Prostate gland (tissue), 2 donors: ENCODE measurements at regions not wholly inside any gene's neighbourhood (a gene's known extent, or its start where the extent isn't known, plus 50 kb on each side); places are given as distances from the start of the nearest gene placed in this dataset.

Experiments
- DNase-seq: peaks from one replicate; pipeline ENCODE4 v3.0.0-alpha.2; 2019; ENCODE audit warnings: low spot score
- H3K27ac ChIP-seq, 2 donors: fragments of 200-600 bp; sonication (generic); 2 replicates each; pipeline ENCODE4 v1.5.1; 2017 to 2019
- H3K27me3 ChIP-seq: fragments of 200-600 bp; sonication (generic); replicated peaks from 2 replicates; pipeline ENCODE4 v1.5.1; 2019; ENCODE audit not compliant: insufficient read depth
- H3K36me3 ChIP-seq, 2 donors: fragments of 200-600 bp; sonication (generic); 1 replicate in 1 of 2; 2 replicates in 1 of 2; pipeline versions ENCODE4 v1.5.1 to v1.8.1; 2017 to 2019
- H3K4me1 ChIP-seq: fragments of 200-600 bp; sonication (generic); replicated peaks from 2 replicates; pipeline ENCODE4 v1.5.1; 2019
- H3K4me3 ChIP-seq, 2 donors: fragments of 200-600 bp; sonication (generic); 2 replicates each; pipeline ENCODE4 v1.5.1; 2017 to 2019
- H3K9me3 ChIP-seq: fragments of 200-600 bp; sonication (generic); 2 replicates; pipeline ENCODE4 v1.5.1; 2017
- CTCF ChIP-seq, 4 experiments: fragments of 200-600 bp in 2 of 4; fragments of 450-650 bp in 2 of 4; sonication (generic) in 2 of 4; IDR thresholded peaks; 1 replicate in 3 of 4; 2 replicates in 1 of 4; pipeline ENCODE4 v1.5.1; 2016 to 2019; ENCODE audit warnings: antibody characterized with exemption in 4 of 4, mild to moderate bottlenecking in 2 of 4, moderate library complexity in 2 of 4
- POLR2A ChIP-seq: fragments of 450-650 bp; IDR thresholded peaks from one replicate; pipeline ENCODE4 v1.6.1; 2016; ENCODE audit warnings: antibody characterized with exemption, mild to moderate bottlenecking
- POLR2AphosphoS5 ChIP-seq: sonication (generic); formaldehyde crosslinking; IDR thresholded peaks from one replicate; pipeline ENCODE4 v1.6.1; 2017; ENCODE audit warnings: antibody characterized with exemption
- WGBS: methylation state at CpG from one replicate; pipeline ENCODE4 v1.1.5; 2018; 5-methylcytosine and 5-hydroxymethylcytosine counted together
- intact Hi-C: fragments of 100-400 bp; cut with DNase I; formaldehyde crosslinking; loops from one replicate; pipeline ENCODE4 v1.14.2; 2022

GRCh38 chr11:70859180-70859579 lies 393.2 kb downstream of the SHANK2 start:
- H3K4me3 ChIP-seq, result no peak overlapping the region
- no peaks in the 10 kb centered on the region for H3K27me3 ChIP-seq
- H3K9me3 ChIP-seq, result no peaks in the 10 kb centered on the region
- H3K27ac ChIP-seq, result no peak overlapping the region
- TF ChIP-seq POLR2A (no peak), CTCF (IDR thresholded peaks at IDR 0.05) (no peak), POLR2AphosphoS5 (no peak)
- no peaks in the 10 kb centered on the region for H3K4me1 ChIP-seq
- DNase-seq, result no peak
- intact Hi-C loops, result no loop called here
- WGBS, result 96% methylated on average over 4 of the region's 4 CpGs
- H3K36me3 ChIP-seq, result no peaks in the 10 kb centered on the region

- Histone ChIP-seq H3K9me3 (no peaks in the 10 kb centered on the region), H3K27me3 (no peaks in the 10 kb centered on the region), H3K4me1 (no peaks in the 10 kb centered on the region), H3K4me3 (no peak overlapping the region), H3K27ac (no peak overlapping the region), H3K36me3 (no peaks in the 10 kb centered on the region)
- no peak for TF ChIP-seq POLR2A
- no peak for DNase-seq
- intact Hi-C loops, result no loop called here
- 65% methylated on average over 7 of the region's 7 CpGs for WGBS
Observed at GRCh38 chr11:70860888-70861287, 391.5 kb downstream of the SHANK2 start.

GRCh38 chr11:70861559-70861958 lies 390.8 kb downstream of the SHANK2 start:
- Histone ChIP-seq H3K27me3 (no peaks in the 10 kb centered on the region), H3K27ac (no peak overlapping the region), H3K4me1 (no peaks in the 10 kb centered on the region), H3K9me3 (no peaks in the 10 kb centered on the region), H3K4me3 (no peak overlapping the region), H3K36me3 (no peaks in the 10 kb centered on the region)
- no peak for DNase-seq
- WGBS, result 62% methylated on average over 2 of the region's 2 CpGs
- no peak for TF ChIP-seq POLR2A
- intact Hi-C loops, result no loop called here

- no peaks in the 10 kb centered on the region for H3K27me3 ChIP-seq
- intact Hi-C loops, result no loop called here
- H3K4me3 ChIP-seq, result no peak overlapping the region
- no peak for DNase-seq
- H3K27ac ChIP-seq, result no peak overlapping the region
- no peaks in the 10 kb centered on the region for H3K9me3 ChIP-seq
- TF ChIP-seq CTCF (IDR thresholded peaks at IDR 0.05) (no peak), POLR2AphosphoS5 (no peak), POLR2A (no peak)
- no peaks in the 10 kb centered on the region for H3K36me3 ChIP-seq
- WGBS, result 61% methylated on average over 6 of the region's 6 CpGs
- no peaks in the 10 kb centered on the region for H3K4me1 ChIP-seq
Observed at GRCh38 chr11:70862093-70862492, 390.3 kb downstream of the SHANK2 start.

- H3K27ac ChIP-seq, result no peak overlapping the region
- no peaks in the 10 kb centered on the region for H3K27me3 ChIP-seq
- H3K36me3 ChIP-seq, result no peaks in the 10 kb centered on the region
- no peak for TF ChIP-seq CTCF (IDR thresholded peaks at IDR 0.05)
- TF ChIP-seq POLR2A, result no peak
- no peak for TF ChIP-seq POLR2AphosphoS5
- 96% methylated on average over 9 of the region's 9 CpGs for WGBS
- H3K4me3 ChIP-seq, result no peak overlapping the region
- intact Hi-C loops, result no loop called here
- H3K4me1 ChIP-seq, result no peaks in the 10 kb centered on the region
- DNase-seq, result no peak
- no peaks in the 10 kb centered on the region for H3K9me3 ChIP-seq
Observed at GRCh38 chr11:70863186-70863585, 389.2 kb downstream of the SHANK2 start.

- DNase-seq, result no peak
- Histone ChIP-seq H3K4me1 (no peaks in the 10 kb centered on the region), H3K9me3 (no peaks in the 10 kb centered on the region), H3K36me3 (no peaks in the 10 kb centered on the region), H3K4me3 (no peak overlapping the region), H3K27me3 (no peaks in the 10 kb centered on the region), H3K27ac (no peak overlapping the region)
- intact Hi-C loops, result no loop called here
- WGBS, result 90% methylated on average over 4 of the region's 4 CpGs
- TF ChIP-seq POLR2AphosphoS5 (no peak), POLR2A (no peak), CTCF (IDR thresholded peaks at IDR 0.05) (no peak)
Observed at GRCh38 chr11:70863993-70864392, 388.4 kb downstream of the SHANK2 start.
